ENCODE measurements at regions not wholly inside any gene's neighbourhood (a gene's known extent, or its start where the extent isn't known, plus 50 kb on each side); places are given as distances from the start of the nearest gene placed in this dataset.
"Not testable (repeated sequence)": the region's sequence is repeated elsewhere in the genome, so short reads cannot be mapped to it uniquely, and the experiment has no call there.

DNA sequence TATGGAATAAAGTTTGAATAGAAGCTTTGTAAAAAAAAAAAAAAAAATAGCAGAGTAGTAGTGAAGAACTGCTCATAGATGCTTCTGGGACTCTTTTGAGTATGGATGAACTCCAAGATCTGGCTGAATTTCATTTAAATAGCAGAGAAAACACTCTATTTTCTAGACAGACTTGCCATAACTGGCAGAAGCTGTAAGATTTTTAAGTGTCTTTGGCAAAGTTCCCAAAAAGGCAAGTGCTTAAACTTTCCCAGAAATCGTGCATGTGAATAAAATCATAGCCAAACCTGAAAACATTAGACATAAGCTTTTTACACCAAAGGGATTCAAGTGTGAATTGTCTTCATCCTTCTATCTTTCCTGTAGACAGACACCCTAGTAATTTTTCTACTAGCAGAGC, 110.3 kb upstream of the MITF start:
- no peaks in the 10 kb centered on the region for H4K20me1 ChIP-seq (ENCODE audit: insufficient read depth, low read length)
- H3K27ac ChIP-seq (ENCODE audit: low read depth, low read length), result no peak overlapping the region
- DNase-seq (ENCODE audit: insufficient read length, low spot score, missing footprints), result no peak
- H3K4me3 ChIP-seq (ENCODE audit: insufficient read depth, low read length), result no peak overlapping the region
- H3K27me3 ChIP-seq (ENCODE audit: insufficient read depth, low read length), result no peaks in the 10 kb centered on the region
- no peaks in the 10 kb centered on the region for H3K36me3 ChIP-seq (ENCODE audit: insufficient read depth, low read length)
- no peaks in the 10 kb centered on the region for H3K4me1 ChIP-seq (ENCODE audit: insufficient read depth, low read length)
- TF ChIP-seq, protein P1, sequence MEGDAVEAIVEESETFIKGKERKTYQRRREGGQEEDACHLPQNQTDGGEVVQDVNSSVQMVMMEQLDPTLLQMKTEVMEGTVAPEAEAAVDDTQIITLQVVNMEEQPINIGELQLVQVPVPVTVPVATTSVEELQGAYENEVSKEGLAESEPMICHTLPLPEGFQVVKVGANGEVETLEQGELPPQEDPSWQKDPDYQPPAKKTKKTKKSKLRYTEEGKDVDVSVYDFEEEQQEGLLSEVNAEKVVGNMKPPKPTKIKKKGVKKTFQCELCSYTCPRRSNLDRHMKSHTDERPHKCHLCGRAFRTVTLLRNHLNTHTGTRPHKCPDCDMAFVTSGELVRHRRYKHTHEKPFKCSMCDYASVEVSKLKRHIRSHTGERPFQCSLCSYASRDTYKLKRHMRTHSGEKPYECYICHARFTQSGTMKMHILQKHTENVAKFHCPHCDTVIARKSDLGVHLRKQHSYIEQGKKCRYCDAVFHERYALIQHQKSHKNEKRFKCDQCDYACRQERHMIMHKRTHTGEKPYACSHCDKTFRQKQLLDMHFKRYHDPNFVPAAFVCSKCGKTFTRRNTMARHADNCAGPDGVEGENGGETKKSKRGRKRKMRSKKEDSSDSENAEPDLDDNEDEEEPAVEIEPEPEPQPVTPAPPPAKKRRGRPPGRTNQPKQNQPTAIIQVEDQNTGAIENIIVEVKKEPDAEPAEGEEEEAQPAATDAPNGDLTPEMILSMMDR (IDR thresholded peaks at IDR 0.05; ENCODE audit: extremely low read depth, low read depth, low read length), result no peak
- H3K9me3 ChIP-seq (ENCODE audit: low read depth, low read length), result no peaks in the 10 kb centered on the region
- no peak overlapping the region for H3K4me2 ChIP-seq (ENCODE audit: insufficient read depth, low read length)
- no peak overlapping the region for H2AFZ ChIP-seq (ENCODE audit: low read length)
- no peaks in the 10 kb centered on the region for H3K79me2 ChIP-seq (ENCODE audit: insufficient read depth, low read length)

DNA sequence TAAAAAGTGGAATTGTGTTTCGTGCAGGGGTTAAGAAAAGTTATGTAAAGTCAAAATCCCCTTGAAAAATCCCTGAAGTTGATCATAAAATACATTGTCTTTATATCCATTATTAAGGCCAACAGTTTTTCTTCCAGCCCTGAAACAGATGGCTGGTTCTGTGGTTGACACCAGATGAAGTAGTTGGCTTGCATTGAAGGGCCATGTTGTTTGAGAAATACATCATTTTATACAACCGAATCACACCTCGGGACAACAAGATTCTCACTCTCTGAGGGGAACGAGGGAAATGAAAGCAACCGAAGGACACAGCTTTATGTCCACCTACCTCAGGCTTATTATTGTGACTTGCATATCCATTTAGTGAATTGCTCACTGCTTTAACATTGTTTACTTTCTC, 126.0 kb upstream of the MITF start:
- H3K4me1 ChIP-seq (ENCODE audit: insufficient read depth, low read length), result no peaks in the 10 kb centered on the region

DNA sequence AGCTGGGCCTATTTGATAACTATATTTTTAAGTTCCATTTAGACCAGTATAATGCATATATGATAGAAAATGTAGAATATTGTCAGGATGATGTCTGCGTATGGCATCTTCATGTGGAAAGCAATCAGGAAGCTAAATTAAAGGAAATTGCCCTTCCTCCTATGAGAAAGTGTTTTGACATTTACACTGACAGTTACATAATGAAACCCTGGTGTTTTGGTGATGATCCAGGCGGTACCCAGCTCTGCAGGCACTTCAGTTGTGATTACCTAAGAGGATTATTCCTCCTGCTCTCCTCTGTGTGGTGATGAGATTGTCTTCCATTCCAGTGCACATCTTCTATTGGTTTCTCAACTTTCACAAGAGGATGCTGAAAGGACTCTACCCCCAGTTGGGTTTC, 126.5 kb upstream of the MITF start:
- Histone ChIP-seq H3K4me1 (ENCODE audit: insufficient read depth, low read length) (no peaks in the 10 kb centered on the region), H4K20me1 (ENCODE audit: insufficient read depth, low read length) (no peaks in the 10 kb centered on the region), H3K27ac (ENCODE audit: low read depth, low read length) (no peak overlapping the region), H2AFZ (ENCODE audit: low read length) (no peak overlapping the region), H3K79me2 (ENCODE audit: insufficient read depth, low read length) (no peaks in the 10 kb centered on the region), H3K36me3 (ENCODE audit: insufficient read depth, low read length) (no peaks in the 10 kb centered on the region), H3K4me3 (ENCODE audit: insufficient read depth, low read length) (no peak overlapping the region), H3K9me3 (ENCODE audit: low read depth, low read length) (no peaks in the 10 kb centered on the region), H3K4me2 (ENCODE audit: insufficient read depth, low read length) (no peak overlapping the region), H3K27me3 (ENCODE audit: insufficient read depth, low read length) (no peaks in the 10 kb centered on the region)
- TF ChIP-seq, protein P1 (IDR thresholded peaks at IDR 0.05; ENCODE audit: extremely low read depth, low read depth, low read length), result no peak
- DNase-seq (ENCODE audit: insufficient read length, low spot score, missing footprints), result no peak

More for the DNA sequence above, 126.0 kb upstream of the MITF start:
- Histone ChIP-seq H3K4me3 (ENCODE audit: insufficient read depth, low read length) (no peak overlapping the region), H3K9me3 (ENCODE audit: low read depth, low read length) (no peaks in the 10 kb centered on the region), H3K4me2 (ENCODE audit: insufficient read depth, low read length) (no peak overlapping the region), H4K20me1 (ENCODE audit: insufficient read depth, low read length) (no peaks in the 10 kb centered on the region), H3K27me3 (ENCODE audit: insufficient read depth, low read length) (no peaks in the 10 kb centered on the region), H3K79me2 (ENCODE audit: insufficient read depth, low read length) (no peaks in the 10 kb centered on the region), H3K27ac (ENCODE audit: low read depth, low read length) (no peak overlapping the region), H2AFZ (ENCODE audit: low read length) (no peak overlapping the region), H3K36me3 (ENCODE audit: insufficient read depth, low read length) (no peaks in the 10 kb centered on the region)
- TF ChIP-seq, protein P1 (IDR thresholded peaks at IDR 0.05; ENCODE audit: extremely low read depth, low read depth, low read length), result no peak
- DNase-seq (ENCODE audit: insufficient read length, low spot score, missing footprints), result no peak

DNA sequence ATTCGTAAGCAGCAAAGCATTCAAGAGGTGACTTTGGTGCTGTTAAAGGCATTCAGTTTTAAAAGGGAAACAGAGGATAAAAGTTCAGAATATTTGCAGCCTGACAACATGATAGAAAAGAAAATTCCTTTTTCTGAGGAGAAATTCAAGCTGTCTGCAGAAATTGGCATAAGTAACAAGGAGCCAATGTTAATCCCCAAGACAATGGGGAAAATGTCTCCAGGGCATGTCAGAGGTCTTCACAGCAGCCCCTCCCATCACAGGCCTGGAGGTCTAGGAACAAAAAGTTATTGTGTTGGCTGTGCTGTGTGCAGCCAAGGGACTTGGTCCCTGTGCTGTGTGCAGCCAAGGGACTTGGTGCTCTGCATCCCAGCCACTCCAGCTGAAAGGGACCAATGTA, 129.7 kb upstream of the MITF start:
- H3K4me1 ChIP-seq (ENCODE audit: insufficient read depth, low read length); H3K27me3 ChIP-seq (ENCODE audit: insufficient read depth, low read length); H3K79me2 ChIP-seq (ENCODE audit: insufficient read depth, low read length); H3K4me3 ChIP-seq (ENCODE audit: insufficient read depth, low read length); H3K27ac ChIP-seq (ENCODE audit: low read depth, low read length); H3K9me3 ChIP-seq (ENCODE audit: low read depth, low read length); DNase-seq (ENCODE audit: insufficient read length, low spot score, missing footprints); H2AFZ ChIP-seq (ENCODE audit: low read length); H3K4me2 ChIP-seq (ENCODE audit: insufficient read depth, low read length); H4K20me1 ChIP-seq (ENCODE audit: insufficient read depth, low read length); H3K36me3 ChIP-seq (ENCODE audit: insufficient read depth, low read length): not testable (repeated sequence)

Measured in osteoblast (primary cell).